OCI-LY7 (cell line): ENCODE measurements at regions not wholly inside any gene's neighbourhood (a gene's known extent, or its start where the extent isn't known, plus 50 kb on each side); places are given as distances from the start of the nearest gene placed in this dataset.

ENCODE experiments used
- CTCF ChIP-seq: fragments of 200-600 bp; sonication (generic); conservative IDR thresholded peaks from 2 replicates; pipeline ENCODE4 v1.5.1; 2014; ENCODE audit warnings: mild to moderate bottlenecking, antibody characterized with exemption, low read length, moderate library complexity, mixed read lengths
- EZH2phosphoT487 ChIP-seq: fragments of 200-600 bp; sonication (generic); IDR thresholded peaks from 2 replicates; pipeline ENCODE4 v1.6.1; 2018; ENCODE audit warnings: low read depth, borderline replicate concordance, mild to moderate bottlenecking, mixed run types, antibody characterized with exemption, low read length, moderate library complexity, mixed read lengths

- TF ChIP-seq CTCF (no peak), EZH2phosphoT487 (no peak)
These were observed 101.6 kb downstream of the SLC25A47 start for GRCh38 chr14:100424504-100425428.
